PC-9 (cell line): ENCODE measurements at regions not wholly inside any gene's neighbourhood (a gene's known extent, or its start where the extent isn't known, plus 50 kb on each side); places are given as distances from the start of the nearest gene placed in this dataset.

ENCODE experiments used
- EZH2 ChIP-seq: fragments of 200-600 bp; sonication (generic); IDR thresholded peaks from 2 replicates; pipeline ENCODE4 v1.8.0; 2017; ENCODE audit warnings: antibody characterized with exemption, low read depth
- TF ChIP-seq, protein P1 (sequence below): fragments of 200-600 bp; sonication (generic); conservative IDR thresholded peaks from 2 replicates; pipeline ENCODE4 v1.6.1; 2017; ENCODE audit warnings: mixed run types, antibody characterized with exemption, mild to moderate bottlenecking, moderate library complexity

DNA sequence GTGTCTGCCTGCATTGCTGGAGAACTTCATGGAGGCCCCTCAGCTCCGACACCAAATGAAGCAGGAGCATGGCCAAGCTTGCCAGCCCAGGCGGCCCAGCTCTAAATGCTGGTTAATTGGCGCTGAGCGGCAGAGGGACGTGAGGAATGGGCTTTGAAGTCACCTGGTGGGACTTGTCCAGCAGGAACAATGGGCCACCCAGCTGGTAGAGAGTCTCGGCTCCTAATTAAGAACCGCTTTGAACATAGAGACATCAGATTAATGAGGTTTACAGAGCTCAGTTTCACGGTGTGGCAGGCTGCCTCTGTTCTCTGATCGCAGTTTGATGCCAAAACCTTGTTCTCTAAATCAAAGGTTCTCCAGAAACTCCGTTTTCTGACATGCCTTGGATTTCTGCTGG is 77.5 kb upstream of the LINGO1 start:
- TF ChIP-seq, protein P1, sequence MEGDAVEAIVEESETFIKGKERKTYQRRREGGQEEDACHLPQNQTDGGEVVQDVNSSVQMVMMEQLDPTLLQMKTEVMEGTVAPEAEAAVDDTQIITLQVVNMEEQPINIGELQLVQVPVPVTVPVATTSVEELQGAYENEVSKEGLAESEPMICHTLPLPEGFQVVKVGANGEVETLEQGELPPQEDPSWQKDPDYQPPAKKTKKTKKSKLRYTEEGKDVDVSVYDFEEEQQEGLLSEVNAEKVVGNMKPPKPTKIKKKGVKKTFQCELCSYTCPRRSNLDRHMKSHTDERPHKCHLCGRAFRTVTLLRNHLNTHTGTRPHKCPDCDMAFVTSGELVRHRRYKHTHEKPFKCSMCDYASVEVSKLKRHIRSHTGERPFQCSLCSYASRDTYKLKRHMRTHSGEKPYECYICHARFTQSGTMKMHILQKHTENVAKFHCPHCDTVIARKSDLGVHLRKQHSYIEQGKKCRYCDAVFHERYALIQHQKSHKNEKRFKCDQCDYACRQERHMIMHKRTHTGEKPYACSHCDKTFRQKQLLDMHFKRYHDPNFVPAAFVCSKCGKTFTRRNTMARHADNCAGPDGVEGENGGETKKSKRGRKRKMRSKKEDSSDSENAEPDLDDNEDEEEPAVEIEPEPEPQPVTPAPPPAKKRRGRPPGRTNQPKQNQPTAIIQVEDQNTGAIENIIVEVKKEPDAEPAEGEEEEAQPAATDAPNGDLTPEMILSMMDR: no peak
- no peak for TF ChIP-seq EZH2
